Calu3 (cell line): ENCODE measurements at regions not wholly inside any gene's neighbourhood (a gene's known extent, or its start where the extent isn't known, plus 50 kb on each side); places are given as distances from the start of the nearest gene placed in this dataset.

Experiments used
- BruUV-seq: library from RNA; stranded (reverse); fragments of 400-500 nt; replicated peaks from 2 replicates; lab custom pipeline; 2021; lab: Mats Ljungman, UMichigan
- CTCF ChIA-PET: fragments of 300-600 bp; sonication (Branson Sonifier 250); formaldehyde crosslinking; loops from one replicate; lab custom pipeline; 2022; ENCODE audit warnings: antibody characterized with exemption; lab: Charles Lee
- DNase-seq: peaks from one replicate; pipeline ENCODE4 v3.0.0; 2022
- H3K27ac Mint-ChIP-seq: one replicate; pipeline ENCODE4 v1.8.0; 2022; ENCODE audit warnings: mixed read lengths; ENCODE audit not compliant: unreplicated experiment
- H3K27me3 Mint-ChIP-seq: one replicate; pipeline ENCODE4 v1.8.0; 2022; ENCODE audit warnings: mixed read lengths; ENCODE audit not compliant: unreplicated experiment
- H3K36me3 Mint-ChIP-seq: one replicate; pipeline ENCODE4 v1.8.0; 2022; ENCODE audit warnings: mild to moderate bottlenecking, moderate library complexity, mixed read lengths; ENCODE audit not compliant: insufficient read depth, unreplicated experiment
- H3K4me1 Mint-ChIP-seq: one replicate; pipeline ENCODE4 v1.8.0; 2022; ENCODE audit warnings: mild to moderate bottlenecking, low read depth, mixed read lengths; ENCODE audit not compliant: unreplicated experiment
- H3K4me3 Mint-ChIP-seq: one replicate; pipeline ENCODE4 v1.8.0; 2022; ENCODE audit warnings: mild to moderate bottlenecking, low read depth, moderate library complexity, mixed read lengths; ENCODE audit not compliant: unreplicated experiment
- H3K9me3 Mint-ChIP-seq: one replicate; pipeline ENCODE4 v1.8.0; 2022; ENCODE audit warnings: low read depth, mixed read lengths; ENCODE audit not compliant: unreplicated experiment
- intact Hi-C: fragments of 100-400 bp; cut with micrococcal nuclease; formaldehyde crosslinking; loops from one replicate; pipeline ENCODE4 v1.10.0; 2022; ENCODE audit not compliant: unreplicated experiment
- TF ChIP-seq, protein P1 (sequence below): fragments of 200-600 bp; IDR thresholded peaks from one replicate; pipeline ENCODE4 v1.8.0; 2022; ENCODE audit warnings: antibody characterized with exemption; ENCODE audit not compliant: unreplicated experiment

DNA sequence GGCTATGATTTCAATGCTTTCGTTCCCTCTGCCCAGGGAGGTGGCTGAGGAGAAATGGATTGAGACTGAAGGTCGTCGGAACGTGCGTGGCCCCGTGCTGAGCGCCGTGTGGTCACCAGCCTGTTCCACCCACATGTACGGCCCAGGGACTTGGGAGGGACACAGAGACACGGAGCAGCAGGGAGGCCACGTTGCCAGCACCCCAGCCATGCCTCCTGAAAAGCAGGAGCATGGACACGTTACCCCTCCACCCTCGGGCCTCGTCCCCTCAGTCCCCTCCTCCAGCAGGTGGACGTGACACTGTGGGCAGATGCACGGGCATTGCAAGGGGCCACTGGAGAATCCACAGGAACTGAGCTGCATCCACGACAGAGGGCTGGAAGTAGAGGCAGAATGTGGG lies 133.1 kb upstream of the CST7 start:
- TF ChIP-seq, protein P1, sequence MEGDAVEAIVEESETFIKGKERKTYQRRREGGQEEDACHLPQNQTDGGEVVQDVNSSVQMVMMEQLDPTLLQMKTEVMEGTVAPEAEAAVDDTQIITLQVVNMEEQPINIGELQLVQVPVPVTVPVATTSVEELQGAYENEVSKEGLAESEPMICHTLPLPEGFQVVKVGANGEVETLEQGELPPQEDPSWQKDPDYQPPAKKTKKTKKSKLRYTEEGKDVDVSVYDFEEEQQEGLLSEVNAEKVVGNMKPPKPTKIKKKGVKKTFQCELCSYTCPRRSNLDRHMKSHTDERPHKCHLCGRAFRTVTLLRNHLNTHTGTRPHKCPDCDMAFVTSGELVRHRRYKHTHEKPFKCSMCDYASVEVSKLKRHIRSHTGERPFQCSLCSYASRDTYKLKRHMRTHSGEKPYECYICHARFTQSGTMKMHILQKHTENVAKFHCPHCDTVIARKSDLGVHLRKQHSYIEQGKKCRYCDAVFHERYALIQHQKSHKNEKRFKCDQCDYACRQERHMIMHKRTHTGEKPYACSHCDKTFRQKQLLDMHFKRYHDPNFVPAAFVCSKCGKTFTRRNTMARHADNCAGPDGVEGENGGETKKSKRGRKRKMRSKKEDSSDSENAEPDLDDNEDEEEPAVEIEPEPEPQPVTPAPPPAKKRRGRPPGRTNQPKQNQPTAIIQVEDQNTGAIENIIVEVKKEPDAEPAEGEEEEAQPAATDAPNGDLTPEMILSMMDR, result no peak
- BruUV-seq, result no TSS peak
- no peak for DNase-seq
- Mint-ChIP-seq H3K27me3 (peaks cover 41% of the 10 kb centered on the region), H3K9me3 (no peaks in the 10 kb centered on the region), H3K4me1 (no peaks in the 10 kb centered on the region), H3K36me3 (no peaks in the 10 kb centered on the region), H3K27ac (no peak overlapping the region), H3K4me3 (no peak overlapping the region)
- intact Hi-C loops, result no loop called here
- CTCF ChIA-PET, result no interaction called here

DNA sequence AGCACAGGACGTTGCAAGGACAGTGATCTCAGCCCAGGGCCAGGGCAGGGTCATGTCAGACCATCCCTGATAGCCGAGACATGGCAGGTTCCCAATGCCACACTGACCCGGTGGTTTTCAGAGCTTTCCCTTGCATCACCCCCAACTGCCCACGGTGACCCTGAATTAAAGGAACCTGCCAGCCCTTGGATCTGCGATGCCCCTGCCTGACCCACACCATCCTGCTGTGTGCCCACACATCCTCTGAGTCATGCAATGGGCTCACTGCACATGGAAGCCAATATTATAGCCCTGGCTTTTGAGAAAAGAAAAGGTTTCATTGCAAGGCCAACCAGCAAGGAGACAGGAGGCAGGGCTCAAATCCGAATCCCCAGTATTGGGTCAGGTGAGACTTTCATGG lies 132.6 kb upstream of the CST7 start:
- TF ChIP-seq, protein P1, result no peak
- H3K4me3 Mint-ChIP-seq, result no peak overlapping the region
- H3K4me1 Mint-ChIP-seq, result no peaks in the 10 kb centered on the region
- no peaks in the 10 kb centered on the region for H3K9me3 Mint-ChIP-seq
- BruUV-seq, result no TSS peak
- H3K27ac Mint-ChIP-seq, result no peak overlapping the region
- peaks cover 41% of the 10 kb centered on the region for H3K27me3 Mint-ChIP-seq
- no peaks in the 10 kb centered on the region for H3K36me3 Mint-ChIP-seq
- CTCF ChIA-PET, result no interaction called here
- DNase-seq, result no peak
- intact Hi-C loops, result no loop called here

DNA sequence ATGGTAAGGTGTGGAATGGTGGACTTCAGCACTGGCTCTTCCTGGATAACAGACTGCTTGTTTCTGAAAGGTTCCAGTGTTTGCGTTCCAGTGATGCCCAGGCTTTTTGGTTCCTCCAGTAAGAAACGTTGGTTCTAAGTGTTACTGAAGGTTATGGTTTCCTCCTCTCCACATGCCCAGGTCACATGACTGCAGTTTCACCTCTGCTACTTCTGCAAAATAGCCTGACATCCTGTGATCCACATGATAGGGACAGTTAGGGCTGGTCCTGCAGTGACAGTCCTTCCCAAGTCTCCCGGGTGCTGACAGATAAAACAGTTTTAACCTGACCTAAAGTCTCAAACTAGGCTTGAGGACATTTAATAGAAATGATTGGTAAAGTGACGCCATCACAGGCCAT lies 132.2 kb upstream of the CST7 start:
- Mint-ChIP-seq H3K36me3 (no peaks in the 10 kb centered on the region), H3K4me3 (no peak overlapping the region), H3K4me1 (no peaks in the 10 kb centered on the region), H3K27ac (no peak overlapping the region), H3K9me3 (no peaks in the 10 kb centered on the region), H3K27me3 (peaks cover 41% of the 10 kb centered on the region)
- intact Hi-C loops, result no loop called here
- CTCF ChIA-PET, result no interaction called here
- TF ChIP-seq, protein P1, result no peak
- no peak for DNase-seq
- no TSS peak for BruUV-seq

DNA sequence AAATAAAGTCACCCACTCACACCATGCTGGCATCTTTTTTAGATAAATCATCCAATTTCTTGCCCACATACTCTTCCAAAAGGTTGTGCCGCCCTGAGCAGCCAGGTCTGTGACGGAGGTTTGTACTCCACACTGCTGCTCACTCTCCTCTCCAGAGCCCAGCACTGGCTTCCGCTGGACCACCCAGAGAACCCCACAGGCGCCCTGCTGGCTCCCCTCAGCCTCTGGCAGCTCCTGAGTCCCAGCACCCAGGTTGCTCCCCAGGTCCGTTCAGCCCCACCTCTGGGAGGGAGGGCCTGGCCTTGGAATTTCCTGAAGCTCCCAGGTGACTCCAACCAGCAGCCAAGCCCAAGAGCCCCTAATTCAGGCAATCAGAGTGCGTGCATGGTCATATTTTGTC lies 131.7 kb upstream of the CST7 start:
- Mint-ChIP-seq H3K27me3 (peaks cover 40% of the 10 kb centered on the region), H3K4me3 (no peak overlapping the region), H3K36me3 (no peaks in the 10 kb centered on the region), H3K27ac (no peak overlapping the region), H3K4me1 (no peaks in the 10 kb centered on the region), H3K9me3 (no peaks in the 10 kb centered on the region)
- CTCF ChIA-PET, result no interaction called here
- BruUV-seq, result no TSS peak
- DNase-seq, result no peak
- TF ChIP-seq, protein P1, result no peak
- intact Hi-C loops, result no loop called here
